ENCODE measurements at regions not wholly inside any gene's neighbourhood (a gene's known extent, or its start where the extent isn't known, plus 50 kb on each side); places are given as distances from the start of the nearest gene placed in this dataset.
"Not testable (repeated sequence)": the region's sequence is repeated elsewhere in the genome, so short reads cannot be mapped to it uniquely, and the experiment has no call there.

DNA sequence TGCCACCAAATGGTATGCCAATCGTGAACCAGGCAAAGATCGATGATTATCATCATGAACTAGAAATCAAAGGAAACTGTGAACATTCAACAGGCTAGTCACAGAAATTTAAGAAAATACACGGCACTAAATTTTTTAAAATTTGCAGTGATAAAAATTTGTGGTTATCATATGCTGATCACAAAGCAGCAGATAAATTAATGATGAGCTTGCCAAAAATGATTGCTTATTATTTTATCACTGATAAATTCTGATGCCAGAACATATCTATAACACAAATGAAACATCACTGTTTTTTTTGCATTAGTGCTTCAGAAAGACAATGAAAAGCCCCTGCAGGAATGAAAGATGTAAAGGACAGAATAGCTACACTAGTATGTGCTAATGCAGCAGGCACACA lies 1413.2 kb upstream of the MAP3K7 start:
- DNase-seq, result no peak

DNA sequence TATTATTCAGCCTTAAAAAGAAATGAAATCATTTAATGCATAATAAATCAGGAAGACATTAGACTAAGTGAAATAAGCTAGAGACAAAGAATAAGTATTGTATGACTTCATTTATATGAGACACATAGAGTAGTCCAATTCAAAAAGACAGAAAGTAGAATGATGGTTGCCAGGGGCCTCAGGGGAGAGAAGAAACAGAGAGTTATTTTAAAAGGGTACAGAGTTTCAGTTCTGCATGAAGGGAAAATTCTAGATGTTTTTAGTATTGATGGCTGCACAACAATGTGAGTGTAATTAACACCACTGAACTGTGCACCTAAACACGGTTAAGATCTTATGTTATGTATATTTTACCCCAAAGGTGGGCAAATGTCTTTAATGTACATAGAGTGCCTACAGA lies 1407.9 kb upstream of the MAP3K7 start:
- DNase-seq, result no peak

DNA sequence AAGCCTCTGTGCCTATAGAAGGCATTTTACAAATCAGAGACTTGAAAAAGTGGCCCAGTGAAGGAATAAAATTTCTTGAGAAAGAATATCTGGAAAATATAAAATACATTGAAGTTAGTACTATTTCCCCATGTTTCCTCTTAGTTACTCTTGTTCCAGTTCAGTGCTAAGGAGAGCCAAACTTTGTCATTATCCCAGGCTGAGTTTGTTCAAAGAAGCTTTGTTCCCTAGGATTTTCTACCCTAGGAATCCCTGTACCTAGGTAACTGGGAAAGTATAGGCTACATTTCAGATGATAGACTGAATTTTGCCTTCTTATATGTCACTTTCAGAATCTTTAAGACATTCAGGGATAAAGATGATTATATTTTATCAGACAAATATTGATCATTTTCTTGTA lies 1395.7 kb upstream of the MAP3K7 start:
- DNase-seq, result no peak

DNA sequence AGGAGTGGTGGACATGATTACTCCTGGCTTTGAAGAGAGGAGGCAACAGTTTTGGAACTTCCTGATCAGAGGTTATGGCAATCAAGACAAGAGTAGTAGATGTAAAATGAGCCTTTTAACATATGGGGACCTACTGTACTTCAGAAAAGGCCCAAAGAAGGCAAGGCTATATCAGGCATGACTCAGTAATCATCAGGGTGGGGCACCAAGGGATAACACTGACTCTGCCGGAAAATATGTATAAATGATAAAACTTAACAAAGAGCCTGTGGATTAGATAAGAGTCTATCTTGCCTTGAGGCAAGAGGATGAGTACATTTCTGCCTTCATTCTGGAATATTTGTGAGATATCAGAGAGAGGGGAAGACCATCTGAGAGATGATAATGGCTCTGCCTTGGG lies 1389.9 kb upstream of the MAP3K7 start:
- no peak for DNase-seq

DNA sequence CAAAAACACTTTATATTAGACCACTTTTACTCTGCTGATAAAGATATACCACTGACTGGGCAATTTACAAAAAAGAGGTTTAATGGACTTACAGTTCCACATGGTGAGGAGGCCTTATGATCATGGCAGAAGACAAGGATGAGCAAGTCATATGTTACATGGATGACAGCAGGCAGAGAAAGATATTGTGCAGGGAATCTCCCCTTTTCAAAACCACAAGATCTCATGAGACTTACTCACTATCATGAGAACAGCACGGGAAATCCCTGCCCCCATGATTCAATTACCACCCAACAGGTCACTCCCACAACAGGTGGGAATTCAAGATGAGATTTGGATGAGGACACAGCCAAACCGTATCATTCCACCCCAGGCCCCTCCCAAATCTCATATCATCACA lies 1383.8 kb upstream of the MAP3K7 start:
- DNase-seq, result no peak

DNA sequence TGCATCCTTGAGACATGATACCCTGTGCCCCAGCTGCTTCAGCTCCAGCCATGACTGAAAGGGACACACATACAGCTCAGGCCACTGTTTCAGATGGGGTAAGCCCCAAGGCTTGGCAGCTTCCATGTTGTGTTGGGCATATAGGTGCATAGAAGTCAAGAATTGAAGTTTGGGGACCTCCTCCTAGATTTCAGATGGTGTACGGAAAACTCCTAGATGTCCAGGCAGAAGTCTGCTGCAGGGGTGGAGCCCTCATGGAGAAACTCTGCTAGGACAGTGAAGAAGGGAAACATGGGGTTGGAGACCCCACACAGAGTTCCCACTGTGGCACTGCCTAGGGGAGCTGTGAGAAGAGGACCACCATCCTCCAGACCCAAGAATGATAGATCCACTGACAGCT lies 1379.0 kb upstream of the MAP3K7 start:
- no peak for DNase-seq

DNA sequence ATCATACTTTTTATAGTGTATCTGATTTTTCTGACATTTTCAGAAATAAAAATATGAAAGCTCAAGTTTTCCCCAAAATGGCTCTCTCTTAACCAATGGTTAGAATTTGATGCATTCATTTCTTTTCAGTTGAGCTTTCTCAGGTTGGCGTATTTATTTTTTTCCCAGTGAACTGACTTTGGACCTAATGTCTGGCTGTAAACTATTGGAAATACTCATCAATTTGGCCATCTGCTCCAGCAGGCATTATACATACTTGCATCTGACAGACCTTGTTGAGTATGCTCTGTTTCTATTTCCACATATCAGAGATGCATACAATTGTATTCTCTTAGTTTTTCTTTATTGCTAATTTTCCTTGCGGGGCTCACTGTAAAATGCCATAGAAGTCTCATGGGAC lies 1374.8 kb upstream of the MAP3K7 start:
- no peak for DNase-seq

DNA sequence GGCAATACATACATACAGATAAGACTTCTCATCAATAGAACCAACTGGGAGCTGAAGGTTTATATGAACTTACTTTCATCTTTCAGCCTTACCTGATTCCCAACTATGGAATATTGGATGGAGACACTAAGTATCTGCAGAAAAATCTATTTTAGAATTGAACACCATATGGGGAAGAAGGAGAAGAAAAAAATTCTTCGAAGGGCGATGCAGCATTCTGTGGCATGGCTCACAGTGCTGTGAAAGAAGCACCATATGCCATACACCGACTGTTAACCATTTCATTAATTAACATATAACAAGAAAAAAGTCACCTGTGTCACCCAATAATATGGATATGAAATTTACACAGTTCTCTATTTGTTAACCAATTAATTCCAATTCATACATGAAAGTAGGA lies 1374.4 kb upstream of the MAP3K7 start:
- no peak for DNase-seq

DNA sequence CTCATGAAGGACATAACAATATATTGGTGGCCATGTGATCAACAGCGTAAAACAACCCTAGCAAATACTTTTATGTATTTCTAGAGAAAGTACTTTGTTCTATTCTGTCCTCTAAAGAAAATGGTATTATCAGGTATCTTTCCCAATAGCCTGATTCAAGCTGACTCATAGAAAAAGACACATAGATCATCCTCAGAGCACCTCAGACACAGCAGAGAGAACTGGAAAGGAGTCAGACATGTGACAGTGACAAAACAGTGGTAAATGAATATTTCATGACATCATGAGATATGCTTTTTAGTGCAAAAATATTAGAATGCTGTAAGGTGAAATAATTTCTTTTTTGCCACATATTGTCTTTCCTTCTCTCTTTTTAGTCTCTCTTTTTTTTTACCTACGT lies 1355.0 kb upstream of the MAP3K7 start:
- DNase-seq, result no peak

DNA sequence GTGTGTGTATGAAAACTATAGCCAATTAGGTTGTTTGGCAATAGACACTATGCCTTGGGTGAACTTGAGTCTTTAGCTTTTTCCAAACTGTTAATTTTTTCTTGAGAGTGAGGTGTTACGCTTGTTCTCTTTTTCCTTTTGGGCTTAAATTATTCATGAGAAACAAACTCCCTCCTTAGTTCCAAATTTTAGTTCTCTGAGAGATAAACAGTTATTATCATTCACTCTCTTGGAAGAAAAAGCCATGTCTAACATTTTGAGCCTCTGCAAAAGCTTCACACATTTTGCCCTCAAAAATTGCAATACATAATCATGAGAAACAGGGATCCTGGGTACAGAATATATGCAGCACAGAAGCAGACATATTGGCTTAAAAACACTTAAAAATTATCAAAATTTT lies 1353.9 kb upstream of the MAP3K7 start:
- DNase-seq, result no peak

DNA sequence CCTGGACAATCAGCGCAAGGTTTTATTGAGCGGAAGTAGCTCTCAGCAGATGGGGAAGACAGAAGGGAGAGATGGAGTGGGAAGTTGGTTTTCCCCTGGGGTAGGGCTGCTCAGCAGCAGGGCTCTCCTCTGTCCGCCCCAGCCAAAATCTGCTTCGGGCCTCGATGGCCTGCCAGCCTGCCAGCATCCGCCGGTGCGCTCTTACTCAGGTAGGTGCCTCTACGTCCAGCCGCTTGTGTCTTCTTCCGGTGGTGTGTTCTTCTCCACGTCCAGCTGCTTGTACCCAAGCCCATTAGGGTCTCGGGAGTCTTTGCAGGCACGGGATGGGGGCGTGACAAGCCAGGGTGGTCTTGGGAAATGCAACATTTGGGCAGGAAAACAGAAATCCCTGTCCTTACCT lies 1340.0 kb upstream of the MAP3K7 start:
- no peak for DNase-seq

DNA sequence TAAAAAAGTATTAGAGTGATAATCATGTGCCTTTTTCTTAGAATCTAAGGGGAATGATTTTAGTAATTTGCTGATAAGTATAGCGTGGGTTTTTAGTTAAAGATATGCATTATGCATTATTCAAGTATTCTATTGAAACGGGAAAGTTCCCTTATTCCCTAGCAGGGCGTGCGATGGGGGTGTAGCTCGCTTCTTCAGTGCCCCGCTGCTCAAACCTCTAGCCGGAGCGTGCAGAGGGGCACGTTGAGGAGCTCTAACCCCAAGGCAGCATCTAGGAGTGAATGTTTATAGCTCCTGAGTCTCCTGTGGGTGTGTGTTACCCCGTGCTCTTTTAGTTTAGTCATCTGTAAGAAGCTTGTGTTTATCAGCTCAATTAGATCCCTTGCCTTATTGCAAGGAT lies 1339.5 kb upstream of the MAP3K7 start:
- DNase-seq, result no peak

DNA sequence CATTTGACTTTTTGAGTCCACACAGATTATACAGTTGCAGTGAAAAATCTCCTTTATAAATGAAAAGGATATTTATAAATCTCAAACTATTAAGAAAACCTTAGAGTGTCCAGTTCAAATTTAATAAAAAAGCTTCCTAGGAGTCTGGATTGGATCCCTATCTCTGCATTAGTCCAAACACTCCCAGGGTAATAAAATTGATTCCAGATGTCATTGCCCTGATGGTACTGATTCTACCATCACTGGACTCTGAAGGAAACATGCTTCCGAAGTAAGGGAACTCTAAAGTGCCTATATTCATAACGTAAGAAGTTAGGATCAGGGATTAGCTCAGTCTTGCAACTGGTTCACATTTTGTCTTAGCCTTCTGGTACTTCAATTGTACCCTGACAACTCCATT lies 1325.1 kb upstream of the MAP3K7 start:
- no peak for DNase-seq

DNA sequence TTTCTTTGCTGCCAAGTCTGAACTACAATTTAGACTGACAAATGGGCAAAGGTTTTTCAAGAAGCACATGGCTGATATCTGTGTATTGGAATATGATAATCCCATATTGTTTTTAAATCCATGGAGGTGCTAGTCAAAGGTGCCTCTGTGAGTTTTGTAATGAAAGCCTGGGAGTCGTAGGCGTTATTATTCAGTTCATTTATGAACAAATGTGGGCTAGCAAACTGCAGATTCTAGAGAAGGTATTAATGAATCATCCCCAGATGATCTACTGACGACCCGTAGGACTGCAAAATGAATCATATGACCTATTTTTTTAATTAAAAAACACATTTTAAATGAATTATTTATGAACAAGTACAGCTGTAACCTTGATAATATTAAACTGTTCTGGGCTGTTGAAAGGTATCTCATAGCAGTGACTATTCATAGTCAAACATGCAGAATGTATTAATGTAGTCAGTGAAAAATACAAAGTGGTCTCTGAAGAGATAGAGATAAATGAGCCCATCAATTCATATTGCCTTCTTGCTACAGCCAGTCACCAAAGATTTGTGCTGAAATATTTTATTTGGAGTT lies 1317.8 kb upstream of the MAP3K7 start:
- no peak for DNase-seq

DNA sequence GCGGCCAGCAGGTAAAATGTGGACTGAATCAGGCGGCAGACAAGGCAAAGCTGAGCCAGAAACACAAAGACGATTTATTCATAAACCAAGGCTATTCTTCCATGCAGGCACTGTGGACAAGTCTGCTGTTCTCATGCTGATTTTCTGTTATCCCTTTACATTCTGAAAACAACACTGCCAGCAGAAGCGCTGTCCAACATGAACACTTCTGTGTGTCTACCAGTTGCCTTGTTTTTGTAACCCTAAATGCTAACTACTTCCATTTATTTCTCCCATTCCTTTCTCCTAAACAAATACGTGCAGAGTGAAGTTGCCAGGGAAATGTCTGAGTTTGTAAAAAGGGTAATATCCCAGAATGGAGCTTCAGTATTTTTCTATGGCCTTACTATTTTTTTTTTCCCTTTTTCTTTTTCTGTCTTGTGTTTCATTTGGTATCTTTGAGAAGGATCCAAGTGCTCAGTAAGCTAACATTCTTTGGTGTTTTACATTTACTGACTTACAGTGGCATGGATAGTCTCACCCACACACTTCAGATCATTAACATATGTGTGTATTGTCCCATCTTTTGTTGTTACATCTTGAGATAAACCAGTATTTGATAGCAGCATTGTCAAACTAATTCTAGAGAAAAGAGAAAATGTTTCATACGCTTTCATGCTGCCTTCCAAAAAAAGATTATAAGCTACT lies 1308.9 kb upstream of the MAP3K7 start:
- no peak for DNase-seq

DNA sequence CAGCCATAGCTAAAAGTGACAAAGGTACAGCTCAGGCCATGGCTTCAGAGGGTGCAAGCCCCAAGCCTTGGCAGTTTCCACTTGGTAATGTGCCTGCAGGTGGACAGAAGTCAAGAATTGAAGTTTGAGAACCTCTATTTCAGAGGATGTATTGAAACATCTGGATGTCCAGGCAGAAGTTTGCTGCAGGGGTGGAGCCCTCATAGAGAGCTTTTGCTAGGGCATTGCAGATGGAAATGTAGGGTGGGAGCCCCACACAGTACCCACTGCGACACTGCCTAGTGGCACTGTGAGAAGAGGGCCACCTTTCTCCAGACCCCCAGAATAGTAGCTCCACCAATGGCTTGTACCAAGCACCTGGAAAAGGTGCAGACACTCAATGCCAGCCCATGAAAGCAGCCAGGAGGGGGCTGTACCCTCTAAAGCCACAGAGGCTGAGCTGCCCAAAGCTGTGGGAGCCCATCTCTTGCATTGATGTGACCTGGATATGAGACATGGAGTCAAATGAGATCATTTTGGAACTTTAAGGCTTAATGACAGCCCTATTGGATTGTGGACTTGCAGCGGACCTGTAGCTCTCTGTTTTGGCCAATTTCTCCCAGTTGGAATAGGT lies 1299.4 kb upstream of the MAP3K7 start:
- no peak for DNase-seq

DNA sequence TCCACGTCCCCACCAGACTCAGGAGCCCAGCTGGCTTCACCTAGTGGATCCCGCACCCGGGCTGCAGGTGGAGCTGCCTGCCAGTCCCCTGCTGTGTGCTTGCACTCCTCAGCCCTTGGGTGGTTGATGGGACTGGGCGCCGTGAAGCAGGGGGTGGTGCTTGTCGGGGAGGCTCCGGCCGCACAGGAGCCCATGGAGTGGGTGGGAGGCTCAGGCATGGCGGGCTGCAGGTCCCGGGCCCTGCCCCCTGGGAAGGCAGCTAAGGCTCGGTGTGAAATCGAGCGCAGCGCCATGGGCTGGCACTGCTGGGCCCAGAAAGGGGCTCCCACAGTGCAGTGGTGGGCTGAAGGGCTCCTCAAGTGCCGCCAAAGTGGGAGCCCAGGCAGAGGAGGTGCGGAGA lies 1294.9 kb upstream of the MAP3K7 start:
- DNase-seq, result not testable (repeated sequence)

DNA sequence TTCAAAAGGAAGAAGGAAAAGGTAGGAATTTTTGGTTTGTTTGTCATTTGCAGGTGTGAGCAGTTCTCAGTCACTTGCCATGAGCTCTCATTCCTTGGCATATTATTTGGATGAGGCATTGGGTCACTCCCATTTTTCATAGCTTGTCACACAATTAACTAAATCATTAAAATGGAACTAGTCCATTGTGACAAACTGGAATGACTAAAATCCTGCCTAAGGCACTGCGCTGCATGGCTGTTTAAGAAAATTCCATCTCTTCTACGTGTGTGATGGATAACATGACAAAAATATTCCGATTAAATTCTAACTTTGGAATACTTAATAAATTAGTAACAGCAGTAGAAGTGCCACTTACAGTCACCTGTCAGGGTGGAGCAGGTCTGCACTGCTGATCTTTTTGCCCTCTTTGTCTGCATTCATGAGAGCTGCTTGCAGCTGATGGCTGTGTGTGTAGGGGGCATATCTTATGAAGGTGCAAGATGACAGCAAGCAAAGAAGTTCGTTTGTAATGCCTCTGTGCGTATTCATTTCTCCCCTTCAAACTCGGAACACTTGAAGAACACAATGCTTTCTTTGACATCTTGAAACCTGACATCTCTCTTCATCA lies 1292.6 kb upstream of the MAP3K7 start:
- DNase-seq, result no peak

DNA sequence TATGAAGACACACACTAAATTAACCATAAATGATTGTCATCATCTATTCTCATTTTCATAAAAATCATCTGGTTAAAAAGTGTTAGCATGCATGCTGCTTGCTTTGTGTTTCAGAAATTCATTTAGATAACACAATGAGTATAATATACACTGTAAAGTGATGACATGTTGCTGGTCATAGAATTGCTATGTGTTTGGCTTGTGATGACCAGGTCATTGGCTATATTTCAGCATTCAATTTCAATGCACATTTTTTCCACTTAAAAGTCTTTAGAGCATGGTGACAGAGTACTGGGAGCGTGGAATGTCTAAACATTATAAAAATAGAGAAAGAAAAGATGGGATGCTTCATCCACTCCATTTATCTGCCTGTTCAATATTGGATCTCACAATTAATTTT lies 1291.1 kb upstream of the MAP3K7 start:
- no peak for DNase-seq

DNA sequence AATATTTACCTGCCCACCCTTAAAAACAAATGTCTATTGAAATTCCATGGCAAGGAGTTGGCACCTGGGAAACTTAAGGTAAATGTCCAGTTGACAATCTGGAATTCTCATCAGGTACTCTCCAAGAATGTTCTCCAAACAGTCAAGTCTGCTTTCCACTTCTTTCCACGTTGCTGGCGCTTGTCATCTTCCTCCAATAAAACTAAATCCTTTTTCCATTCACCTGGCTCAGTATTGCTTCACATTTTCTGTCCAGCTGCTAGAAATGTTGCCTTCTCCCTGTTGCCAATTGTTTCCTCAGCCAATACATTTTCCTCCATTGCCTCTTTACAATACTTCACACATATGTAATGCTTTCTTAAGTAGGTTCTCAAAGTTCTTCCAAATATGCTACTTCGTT lies 1288.1 kb upstream of the MAP3K7 start:
- DNase-seq, result no peak

DNA sequence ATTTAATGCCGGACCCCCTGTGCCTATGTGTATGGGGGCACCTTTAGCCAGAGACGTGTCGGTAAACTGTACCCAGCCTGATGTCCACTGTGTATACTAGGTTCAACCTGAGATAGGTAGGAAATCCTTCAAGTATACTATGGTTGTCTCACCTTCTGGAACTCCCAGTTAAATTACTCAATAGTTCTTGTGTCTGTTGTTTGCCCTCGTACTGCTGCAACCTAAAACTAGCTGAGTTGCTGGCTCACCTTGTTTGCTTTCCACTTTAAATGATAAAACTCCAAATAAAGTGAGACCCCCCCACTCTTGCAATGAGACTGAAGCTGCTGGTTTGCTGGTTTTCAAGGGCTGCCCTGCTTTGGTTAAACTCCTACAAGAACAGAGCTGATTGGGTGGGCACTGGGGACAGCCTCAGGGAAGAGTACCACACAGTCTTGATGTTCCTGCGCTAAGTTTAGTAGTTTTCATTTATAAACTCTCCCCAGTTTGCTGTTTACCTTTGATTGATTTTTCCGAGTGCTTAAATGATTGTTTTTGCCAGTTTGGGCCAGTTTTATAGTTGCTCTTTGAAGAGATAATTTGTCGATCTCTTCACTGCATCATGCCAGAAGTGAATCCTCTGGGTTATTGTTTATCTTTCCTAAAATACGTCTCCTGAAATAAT lies 1281.8 kb upstream of the MAP3K7 start:
- DNase-seq, result no peak

DNA sequence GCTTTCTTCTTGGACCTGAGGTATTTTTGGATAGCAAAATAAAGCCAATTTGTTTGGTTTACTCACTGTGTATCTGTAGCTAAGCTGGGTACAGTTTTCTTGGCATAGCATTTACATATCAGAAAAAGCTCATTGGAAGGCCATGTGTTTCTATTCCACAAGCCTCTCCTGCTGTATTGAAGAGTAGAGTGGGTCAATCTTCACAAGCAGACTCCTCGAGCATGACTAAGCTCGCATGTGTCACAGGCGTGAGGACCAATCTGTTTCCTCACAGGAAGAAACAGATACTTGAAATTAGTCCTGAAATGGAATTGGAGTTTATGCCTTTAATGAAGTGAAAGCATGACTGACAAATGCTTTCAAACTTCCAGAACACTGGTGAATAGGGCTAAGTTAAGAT lies 1279.0 kb upstream of the MAP3K7 start:
- no peak for DNase-seq

DNA sequence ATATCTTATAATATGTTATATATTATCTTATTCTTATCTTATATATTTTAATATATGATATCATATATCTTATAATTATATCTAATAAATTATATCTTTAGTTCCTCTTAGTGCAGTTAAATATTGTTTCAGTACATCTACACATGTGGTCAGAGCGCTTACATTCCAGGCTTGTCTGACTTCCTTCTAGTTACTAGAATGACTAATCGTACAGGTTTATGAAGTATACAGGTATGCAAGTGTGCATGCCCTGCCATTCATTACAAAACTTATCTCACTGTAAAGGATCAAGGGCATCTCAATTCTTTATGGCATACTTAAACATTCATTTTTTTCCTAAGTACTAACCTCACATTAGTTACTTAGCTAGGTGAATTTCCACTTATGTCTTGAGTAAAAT lies 1278.0 kb upstream of the MAP3K7 start:
- no peak for DNase-seq
